COR-L47 (cell line): ENCODE measurements at regions not wholly inside any gene's neighbourhood (a gene's known extent, or its start where the extent isn't known, plus 50 kb on each side); places are given as distances from the start of the nearest gene placed in this dataset.

ENCODE experiments used
- DNase-seq: peaks from one replicate; lab custom pipeline; 2025; lab: John Stamatoyannopoulos, UW

- no peak for DNase-seq
These were observed 345.5 kb downstream of the BCAT1 start for GRCh38 chr12:24603371-24603770.

GRCh38 chr12:24600996-24601395, 347.9 kb downstream of the BCAT1 start:
- no peak for DNase-seq

- no peak for DNase-seq
These were observed 348.4 kb downstream of the BCAT1 start for GRCh38 chr12:24600551-24600950.

GRCh38 chr12:24599736-24600135, 349.2 kb downstream of the BCAT1 start:
- DNase-seq = no peak

GRCh38 chr12:24597580-24597979, 351.3 kb downstream of the BCAT1 start:
- no peak for DNase-seq

- DNase-seq = no peak
These were observed 352.0 kb downstream of the BCAT1 start for GRCh38 chr12:24596768-24597388.

- no peak for DNase-seq
These were observed 353.2 kb downstream of the BCAT1 start for GRCh38 chr12:24595652-24596235.

- no peak for DNase-seq
These were observed 357.0 kb downstream of the BCAT1 start for GRCh38 chr12:24591715-24592440.

GRCh38 chr12:24591079-24591626, 357.7 kb downstream of the BCAT1 start:
- no peak for DNase-seq

GRCh38 chr12:24586293-24586692, 362.6 kb downstream of the BCAT1 start:
- no peak for DNase-seq

- DNase-seq = no peak
These were observed 364.7 kb downstream of the BCAT1 start for GRCh38 chr12:24584032-24584675.

- DNase-seq = no peak
These were observed 365.8 kb downstream of the BCAT1 start for GRCh38 chr12:24582954-24583601.

GRCh38 chr12:24574538-24574937, 374.4 kb downstream of the BCAT1 start:
- DNase-seq = no peak

GRCh38 chr12:24573621-24574020, 375.3 kb downstream of the BCAT1 start:
- DNase-seq = no peak

GRCh38 chr12:24565300-24565699, 383.6 kb downstream of the BCAT1 start:
- no peak for DNase-seq

GRCh38 chr12:24562771-24563431, 386.0 kb downstream of the BCAT1 start:
- DNase-seq = no peak

- no peak for DNase-seq
These were observed 386.8 kb downstream of the BCAT1 start for GRCh38 chr12:24561882-24562770.

GRCh38 chr12:24561411-24561871, 387.5 kb downstream of the BCAT1 start:
- no peak for DNase-seq

GRCh38 chr12:24560831-24561271, 388.1 kb downstream of the BCAT1 start:
- no peak for DNase-seq

GRCh38 chr12:24560192-24560775, 388.6 kb downstream of the BCAT1 start:
- no peak for DNase-seq
